DOHH2 (cell line): ENCODE measurements at regions not wholly inside any gene's neighbourhood (a gene's known extent, or its start where the extent isn't known, plus 50 kb on each side); places are given as distances from the start of the nearest gene placed in this dataset.

Experiments
- H3F3A ChIP-seq: fragments of 200-600 bp; sonication (generic), shearing (Covaris generic); 2 replicates; pipeline ENCODE4 v1.6.0; 2016; ENCODE audit warnings: antibody characterized with exemption, mild to moderate bottlenecking; ENCODE audit not compliant: control insufficient read depth, insufficient read depth
- H3K27ac ChIP-seq: fragments of 200-600 bp; sonication (generic); 2 replicates; pipeline ENCODE4 v1.5.1; 2014; ENCODE audit warnings: low read depth, mild to moderate bottlenecking, low read length, moderate library complexity
- H3K27me3 ChIP-seq: fragments of 200-600 bp; sonication (generic); 2 replicates; pipeline ENCODE4 v1.6.1; 2014; ENCODE audit warnings: mild to moderate bottlenecking, low read length, mixed read lengths; ENCODE audit not compliant: control insufficient read depth
- H3K36me3 ChIP-seq: fragments of 200-600 bp; sonication (generic); 2 replicates; pipeline ENCODE4 v1.6.1; 2014; ENCODE audit warnings: mild to moderate bottlenecking, low read length, moderate library complexity, mixed read lengths; ENCODE audit not compliant: control insufficient read depth
- H3K4me1 ChIP-seq: fragments of 200-600 bp; sonication (generic); 2 replicates; pipeline ENCODE4 v1.6.1; 2014; ENCODE audit warnings: mild to moderate bottlenecking, low read length, mixed read lengths; ENCODE audit not compliant: control insufficient read depth
- H3K4me2 ChIP-seq: fragments of 200-600 bp; sonication (generic); 2 replicates; pipeline ENCODE4 v1.6.0; 2014; ENCODE audit warnings: mild to moderate bottlenecking, low read length, moderate library complexity
- H3K4me3 ChIP-seq: fragments of 200-600 bp; sonication (generic); 2 replicates; pipeline ENCODE4 v1.5.1; 2014; ENCODE audit warnings: mild to moderate bottlenecking, low read length, mixed read lengths
- H3K79me2 ChIP-seq: fragments of 200-600 bp; sonication (generic); 2 replicates; pipeline ENCODE4 v1.6.1; 2014; ENCODE audit warnings: mild to moderate bottlenecking, low read length, mixed read lengths; ENCODE audit not compliant: control insufficient read depth
- H3K9me2 ChIP-seq: fragments of 200-600 bp; sonication (generic); replicated peaks from 2 replicates; pipeline ENCODE4 v1.6.1; 2014; ENCODE audit warnings: mild to moderate bottlenecking, low read length, mixed read lengths; ENCODE audit not compliant: control insufficient read depth
- H3K9me3 ChIP-seq: fragments of 200-600 bp; sonication (generic); 2 replicates; pipeline ENCODE4 v1.6.1; 2014; ENCODE audit warnings: antibody characterized with exemption, low read length, mixed read lengths; ENCODE audit not compliant: control insufficient read depth, insufficient read depth
- H4K20me1 ChIP-seq: fragments of 200-600 bp; sonication (generic); 2 replicates; pipeline ENCODE4 v1.6.0; 2014; ENCODE audit warnings: low read depth, mild to moderate bottlenecking, antibody characterized with exemption, low read length, moderate library complexity; ENCODE audit not compliant: control insufficient read depth, insufficient read depth
- CTCF ChIP-seq: fragments of 200-600 bp; sonication (generic); IDR thresholded peaks from one replicate; pipeline ENCODE4 v1.5.1; 2014; ENCODE audit warnings: antibody characterized with exemption, mild to moderate bottlenecking, low read depth, low read length; ENCODE audit not compliant: poor library complexity, severe bottlenecking
- EZH2phosphoT487 ChIP-seq: fragments of 200-600 bp; sonication (generic); IDR thresholded peaks from 2 replicates; pipeline ENCODE4 v1.6.1; 2017; ENCODE audit warnings: borderline replicate concordance, mild to moderate bottlenecking, antibody characterized with exemption, low read length, moderate library complexity, mixed read lengths

GRCh38 chr1:43108080-43108479 lies 64.0 kb downstream of the EBNA1BP2 start:
- Histone ChIP-seq H3K4me2 (no peak overlapping the region), H3K79me2 (no peaks in the 10 kb centered on the region), H3K9me3 (peaks cover 5% of the 10 kb centered on the region; the same call in 1 of the 2 replicates), H3K27me3 (no peaks in the 10 kb centered on the region; the same call in 1 of the 2 replicates), H3K36me3 (no peaks in the 10 kb centered on the region), H4K20me1 (no peaks in the 10 kb centered on the region), H3K27ac (no peak overlapping the region), H3K4me1 (no peaks in the 10 kb centered on the region), H3K9me2 (no peaks in the 10 kb centered on the region), H3F3A (no peaks in the 10 kb centered on the region), H3K4me3 (no peak overlapping the region)
- TF ChIP-seq EZH2phosphoT487 (no peak), CTCF (no peak)

GRCh38 chr1:43107664-43108063 lies 64.4 kb downstream of the EBNA1BP2 start:
- no peak overlapping the region for H3K27ac ChIP-seq
- no peaks in the 10 kb centered on the region for H3K36me3 ChIP-seq
- H3K4me2 ChIP-seq = no peak overlapping the region
- H3K9me2 ChIP-seq = no peaks in the 10 kb centered on the region
- TF ChIP-seq CTCF (no peak), EZH2phosphoT487 (no peak)
- H3K79me2 ChIP-seq = no peaks in the 10 kb centered on the region
- H3K4me1 ChIP-seq = no peaks in the 10 kb centered on the region
- H3K4me3 ChIP-seq = no peak overlapping the region
- H3K9me3 ChIP-seq = peaks cover 6% of the 10 kb centered on the region; the same call in 1 of the 2 replicates
- no peaks in the 10 kb centered on the region for H3F3A ChIP-seq
- no peaks in the 10 kb centered on the region for H3K27me3 ChIP-seq
- no peaks in the 10 kb centered on the region for H4K20me1 ChIP-seq

GRCh38 chr1:43104027-43104763 lies 67.9 kb downstream of the EBNA1BP2 start:
- Histone ChIP-seq H3K79me2 (no peaks in the 10 kb centered on the region), H3K4me3 (no peak overlapping the region), H3K4me2 (no peak overlapping the region), H3K9me2 (no peaks in the 10 kb centered on the region), H3K27me3 (no peaks in the 10 kb centered on the region), H4K20me1 (no peaks in the 10 kb centered on the region), H3K27ac (no peak overlapping the region), H3F3A (no peaks in the 10 kb centered on the region), H3K36me3 (no peaks in the 10 kb centered on the region), H3K4me1 (no peaks in the 10 kb centered on the region), H3K9me3 (peaks cover 24% of the 10 kb centered on the region)
- TF ChIP-seq EZH2phosphoT487 = no peak

GRCh38 chr1:43101061-43101460 lies 71.0 kb downstream of the EBNA1BP2 start:
- H3K79me2 ChIP-seq = no peaks in the 10 kb centered on the region

More at GRCh38 chr1:43101061-43101460, 71.0 kb downstream of the EBNA1BP2 start:
- Histone ChIP-seq H3K4me1 (no peaks in the 10 kb centered on the region), H3K9me3 (peaks cover 18% of the 10 kb centered on the region), H3K36me3 (no peaks in the 10 kb centered on the region), H4K20me1 (no peaks in the 10 kb centered on the region), H3K27me3 (no peaks in the 10 kb centered on the region), H3K4me2 (no peak overlapping the region), H3K9me2 (no peaks in the 10 kb centered on the region), H3K27ac (no peak overlapping the region), H3F3A (no peaks in the 10 kb centered on the region), H3K4me3 (no peak overlapping the region)
- TF ChIP-seq CTCF (no peak), EZH2phosphoT487 (no peak)
